ENCODE measurements at regions not wholly inside any gene's neighbourhood (a gene's known extent, or its start where the extent isn't known, plus 50 kb on each side); places are given as distances from the start of the nearest gene placed in this dataset.

GRCh38 chr11:34816698-34817213 lies 99.4 kb downstream of the APIP start:
- DNase-seq (ENCODE audit: low spot score), result no peak
- intact Hi-C loops (cut with DNase I), result no loop called here
- Histone ChIP-seq H3K36me3 (no peaks in the 10 kb centered on the region), H3K4me3 (no peak overlapping the region), H3K4me1 (replicated peaks) (no peaks in the 10 kb centered on the region), H3K27ac (no peak overlapping the region), H3K27me3 (replicated peaks; ENCODE audit: insufficient read depth) (no peaks in the 10 kb centered on the region), H3K9me3 (no peaks in the 10 kb centered on the region)
- WGBS, result 88% methylated on average over 4 of the region's 4 CpGs
- no peak for TF ChIP-seq POLR2AphosphoS5 (IDR thresholded peaks at IDR 0.05)

DNA sequence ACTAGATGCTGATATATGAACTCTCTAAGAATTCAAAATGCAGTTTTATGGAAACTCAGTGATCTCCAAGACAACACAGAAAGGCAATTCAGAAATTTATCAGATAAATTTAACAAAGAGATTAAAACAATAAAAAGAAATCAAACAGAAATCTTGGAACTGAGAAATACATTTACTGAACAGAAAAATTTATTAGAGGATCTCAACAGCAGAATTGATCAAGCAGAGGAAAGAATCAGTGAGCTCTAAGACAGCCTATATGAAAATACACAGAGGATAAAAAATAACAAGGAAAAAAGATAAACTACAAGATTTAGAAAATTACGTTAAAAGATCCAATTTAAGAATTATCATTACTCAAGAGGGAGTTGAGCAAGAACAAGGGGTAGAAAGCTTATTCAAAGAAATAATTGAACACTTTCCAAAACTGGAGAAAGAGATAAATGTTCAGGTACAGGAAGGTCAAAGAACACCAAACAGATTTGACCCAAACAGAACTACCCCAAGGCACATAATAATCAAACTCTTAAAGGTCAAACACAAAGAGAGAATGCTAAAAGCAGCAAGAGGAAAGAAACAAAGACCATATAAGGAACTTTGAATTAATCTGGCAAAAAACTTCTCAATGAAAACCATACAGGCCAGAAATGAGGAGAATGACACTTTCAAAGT lies 103.1 kb downstream of the APIP start:
- no peaks in the 10 kb centered on the region for H3K27me3 ChIP-seq (replicated peaks; ENCODE audit: insufficient read depth)
- H3K4me1 ChIP-seq (replicated peaks), result no peaks in the 10 kb centered on the region
- no peak overlapping the region for H3K4me3 ChIP-seq
- intact Hi-C loops (cut with DNase I), result no loop called here
- no peaks in the 10 kb centered on the region for H3K36me3 ChIP-seq
- no peak for DNase-seq (ENCODE audit: low spot score)
- TF ChIP-seq CTCF (IDR thresholded peaks at IDR 0.05) (no peak), POLR2A (IDR thresholded peaks at IDR 0.05) (no peak), POLR2AphosphoS5 (IDR thresholded peaks at IDR 0.05) (no peak)
- no peaks in the 10 kb centered on the region for H3K9me3 ChIP-seq
- H3K27ac ChIP-seq, result no peak overlapping the region
- 97% methylated on average over 1 of the region's 1 CpG for WGBS

DNA sequence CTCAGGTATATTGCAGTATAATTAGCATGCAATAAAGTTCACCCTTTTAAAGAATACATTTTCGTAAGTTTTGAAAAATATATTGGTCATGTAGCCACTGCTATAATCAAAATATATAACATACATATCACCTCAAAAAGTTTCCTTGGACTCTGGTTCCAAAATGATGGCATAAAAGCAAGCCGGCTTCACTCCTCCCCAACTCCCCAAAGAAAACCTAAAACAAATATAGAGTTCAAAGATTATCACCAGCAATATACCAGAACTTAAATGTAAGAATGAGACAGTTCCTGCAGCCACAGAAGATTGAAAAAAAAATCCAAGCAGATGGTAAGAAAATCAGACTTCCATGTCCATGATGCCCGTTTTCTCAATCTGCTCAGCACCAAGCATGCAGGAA lies 104.3 kb downstream of the APIP start:
- H3K36me3 ChIP-seq, result no peaks in the 10 kb centered on the region
- TF ChIP-seq POLR2A (IDR thresholded peaks at IDR 0.05) (no peak), CTCF (IDR thresholded peaks at IDR 0.05) (no peak), POLR2AphosphoS5 (IDR thresholded peaks at IDR 0.05) (no peak)
- no peak overlapping the region for H3K4me3 ChIP-seq
- intact Hi-C loops (cut with DNase I), result no loop called here
- no peak for DNase-seq (ENCODE audit: low spot score)
- H3K9me3 ChIP-seq, result no peaks in the 10 kb centered on the region
- H3K4me1 ChIP-seq (replicated peaks), result no peaks in the 10 kb centered on the region
- WGBS, result 95% methylated on average over 3 of the region's 3 CpGs
- H3K27ac ChIP-seq, result no peak overlapping the region
- H3K27me3 ChIP-seq (replicated peaks; ENCODE audit: insufficient read depth), result no peaks in the 10 kb centered on the region

DNA sequence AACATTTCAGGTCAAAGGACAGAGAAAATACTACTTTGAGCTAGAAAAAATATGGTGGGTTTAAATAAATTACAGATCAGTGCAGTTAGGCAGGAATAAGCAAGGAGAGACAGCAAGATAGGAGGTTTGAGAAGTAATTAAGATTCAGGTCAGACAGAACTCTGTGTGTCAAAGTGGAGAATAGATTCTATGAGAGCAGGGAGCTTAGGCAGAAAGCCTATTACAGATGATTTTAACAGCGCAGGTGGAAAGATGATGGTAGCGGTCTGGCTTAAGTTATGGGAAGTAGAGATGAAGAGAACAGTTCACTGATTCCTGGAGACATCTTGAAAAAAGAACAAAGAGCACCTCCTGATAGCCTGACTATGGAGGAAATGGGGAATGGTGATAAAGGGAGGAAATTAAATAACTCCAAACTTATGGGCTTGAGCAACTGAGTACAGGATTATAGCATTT lies 106.0 kb downstream of the APIP start:
- no peak for DNase-seq (ENCODE audit: low spot score)
- Histone ChIP-seq H3K27me3 (replicated peaks; ENCODE audit: insufficient read depth) (no peaks in the 10 kb centered on the region), H3K36me3 (no peaks in the 10 kb centered on the region), H3K27ac (no peak overlapping the region), H3K4me1 (replicated peaks) (no peaks in the 10 kb centered on the region), H3K9me3 (no peaks in the 10 kb centered on the region), H3K4me3 (no peak overlapping the region)
- intact Hi-C loops (cut with DNase I), result no loop called here
- TF ChIP-seq POLR2A (IDR thresholded peaks at IDR 0.05) (no peak), POLR2AphosphoS5 (IDR thresholded peaks at IDR 0.05) (no peak), CTCF (IDR thresholded peaks at IDR 0.05) (no peak)
- WGBS, result 92% methylated on average over 2 of the region's 2 CpGs

DNA sequence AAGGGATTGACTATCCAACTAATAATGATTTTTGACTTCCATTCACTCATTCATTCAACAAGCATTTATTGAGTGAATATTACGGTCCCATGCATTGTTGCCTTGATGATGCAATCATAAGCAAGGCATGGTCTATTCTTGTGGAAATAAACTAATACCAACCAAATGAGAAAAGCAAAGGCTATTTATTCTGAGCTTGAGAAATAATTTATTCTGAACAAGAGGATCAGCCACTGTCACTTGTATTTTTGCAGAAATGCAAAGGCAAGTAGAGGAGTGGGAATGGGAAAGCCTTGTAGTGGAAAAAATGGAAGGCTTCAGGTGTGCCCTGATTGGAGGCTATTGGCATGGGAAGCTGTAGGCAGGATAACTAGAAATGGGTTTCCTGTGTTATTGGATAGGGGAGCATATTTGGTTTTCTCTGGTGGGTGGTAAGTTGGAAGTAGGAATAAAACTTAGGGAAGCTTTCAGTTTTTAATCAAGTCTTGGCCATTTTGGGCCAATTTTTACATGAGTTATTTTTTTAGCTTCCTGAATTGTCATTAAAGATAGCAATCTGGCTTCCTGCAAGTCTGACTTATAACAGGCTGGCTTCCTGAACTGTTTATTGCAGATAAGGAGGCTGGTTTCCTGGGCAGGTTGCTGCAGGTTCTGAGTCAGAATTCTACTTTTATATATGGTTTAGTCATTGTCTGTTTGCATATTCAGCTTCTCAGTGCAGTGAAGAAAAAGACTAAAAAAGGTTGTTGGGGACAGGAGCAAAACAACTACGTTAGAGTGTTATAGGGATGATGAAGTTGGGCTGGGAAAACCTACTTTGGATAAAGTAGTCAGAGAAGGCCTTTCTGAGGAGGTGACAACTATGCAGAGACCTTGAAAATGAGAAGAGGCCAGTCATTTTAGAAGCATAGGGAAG lies 106.7 kb downstream of the APIP start:
- no peak overlapping the region for H3K27ac ChIP-seq
- WGBS, result 64% methylated on average over 2 of the region's 2 CpGs
- H3K27me3 ChIP-seq (replicated peaks; ENCODE audit: insufficient read depth), result no peaks in the 10 kb centered on the region
- no peaks in the 10 kb centered on the region for H3K4me1 ChIP-seq (replicated peaks)
- no peak overlapping the region for H3K4me3 ChIP-seq
- peak; percentile 38 for DNase-seq (ENCODE audit: low spot score)
- H3K36me3 ChIP-seq, result no peaks in the 10 kb centered on the region
- intact Hi-C loops (cut with DNase I), result no loop called here
- H3K9me3 ChIP-seq, result no peaks in the 10 kb centered on the region
- TF ChIP-seq POLR2A (IDR thresholded peaks at IDR 0.05) (no peak), POLR2AphosphoS5 (IDR thresholded peaks at IDR 0.05) (no peak), CTCF (IDR thresholded peaks at IDR 0.05) (no peak)

Measured in prostate gland (tissue), 2 donors.